ENCODE measurements at regions not wholly inside any gene's neighbourhood (a gene's known extent, or its start where the extent isn't known, plus 50 kb on each side); places are given as distances from the start of the nearest gene placed in this dataset.

DNA sequence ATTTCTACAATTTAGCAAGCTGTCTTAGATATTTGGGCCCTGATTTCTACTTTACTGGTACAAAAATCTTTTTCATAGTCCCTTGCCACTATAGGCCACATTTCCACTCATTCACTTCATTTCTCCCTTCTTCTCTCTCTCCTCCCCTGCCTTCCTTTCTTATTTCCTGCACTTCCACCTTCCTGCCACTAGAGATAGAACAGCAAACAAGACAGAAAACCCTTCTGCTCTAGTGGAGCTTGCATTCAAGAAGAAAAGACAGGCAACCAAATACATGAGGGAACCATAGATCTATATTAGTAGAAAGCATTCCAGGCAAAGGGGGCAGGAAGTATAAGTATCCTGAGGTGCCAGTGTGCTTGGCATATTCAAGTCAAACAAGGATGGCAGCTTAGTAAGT is 623.5 kb downstream of the FLRT2 start (continued):
- TF ChIP-seq, protein P1, sequence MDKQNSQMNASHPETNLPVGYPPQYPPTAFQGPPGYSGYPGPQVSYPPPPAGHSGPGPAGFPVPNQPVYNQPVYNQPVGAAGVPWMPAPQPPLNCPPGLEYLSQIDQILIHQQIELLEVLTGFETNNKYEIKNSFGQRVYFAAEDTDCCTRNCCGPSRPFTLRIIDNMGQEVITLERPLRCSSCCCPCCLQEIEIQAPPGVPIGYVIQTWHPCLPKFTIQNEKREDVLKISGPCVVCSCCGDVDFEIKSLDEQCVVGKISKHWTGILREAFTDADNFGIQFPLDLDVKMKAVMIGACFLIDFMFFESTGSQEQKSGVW (CRISPR knock-in tag; IDR thresholded peaks at IDR 0.05; ENCODE audit: borderline replicate concordance) = no peak

DNA sequence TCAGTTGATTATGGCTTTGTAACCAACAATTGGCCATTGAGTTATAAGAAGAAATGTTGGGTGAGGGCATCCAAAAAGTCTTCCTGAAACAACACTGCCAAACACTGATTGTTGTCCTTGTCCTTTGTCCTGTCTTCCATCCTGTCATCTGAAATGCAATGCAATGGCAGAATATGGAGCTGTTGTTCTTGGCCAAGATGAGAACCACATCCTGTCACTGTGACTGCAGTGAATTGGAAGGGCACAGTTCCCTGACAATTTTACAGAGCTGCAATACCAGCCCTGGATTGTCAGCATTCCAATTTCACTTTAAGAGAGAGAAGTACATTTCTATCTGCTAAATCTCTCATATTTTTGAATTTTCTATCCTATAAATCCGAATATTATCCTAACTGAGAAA is 613.3 kb downstream of the FLRT2 start:
- ATAC-seq (no peak), FAIRE-seq (no peak), DNase-seq (ENCODE audit: low spot score) (no peak)
- Histone ChIP-seq H3K4me3 (replicated peaks in 1 of 3; ENCODE audit: insufficient read depth in 1 of 3, low read depth in 2 of 3, low read length in 3 of 3) (no peak overlapping the region), H2AFZ (ENCODE audit: low read length) (no peak overlapping the region), H4K20me1 (ENCODE audit: insufficient read depth, low read length) (no peaks in the 10 kb centered on the region), H3K36me3 (replicated peaks in 1 of 2; ENCODE audit: control insufficient read depth in 1 of 2, insufficient read depth in 2 of 2, low read length in 2 of 2) (no peaks in the 10 kb centered on the region), H3K9ac (ENCODE audit: insufficient read depth, low read depth, low read length) (no peak overlapping the region), H3K79me2 (ENCODE audit: insufficient read depth, low read length) (no peaks in the 10 kb centered on the region), H3K4me1 (ENCODE audit: insufficient read depth, low read length) (no peaks in the 10 kb centered on the region), H3K4me2 (ENCODE audit: low read depth, low read length) (no peak overlapping the region), H3K27ac (ENCODE audit: extremely low read length, insufficient read depth, low read length) (no peak overlapping the region), H3K27me3 (ENCODE audit: control insufficient read depth in 1 of 2, insufficient read depth in 2 of 2, low read length in 2 of 2) (no peaks in the 10 kb centered on the region), H3K9me3 (ENCODE audit: low read length) (peaks cover 75% of the 10 kb centered on the region)
- intact Hi-C loops (cut with micrococcal nuclease; ENCODE audit: unreplicated experiment) (no loop called here), in situ Hi-C loops (cut with HindIII; ENCODE audit: extremely low pct_ligation_motif_present, low pct_unique_long_range_greater_than_20kb) (no loop called here)
- 0% methylated on average over 1 of the region's 1 CpG for WGBS (ENCODE audit: low lambda C conversion rate)
- ChIA-PET POLR2A (no interaction called here), CTCF (ENCODE audit: low intra/inter-chr PET ratio, low total read pairs) (no interaction called here)
- no TSS peak for BruUV-seq (replicated peaks)
- TF ChIP-seq SOX6 (IDR thresholded peaks at IDR 0.05) (no peak), SOX6 (CRISPR knock-in tag; IDR thresholded peaks at IDR 0.05) (no peak), ZNF225 (CRISPR knock-in tag; IDR thresholded peaks at IDR 0.05) (no peak), ZNF432 (CRISPR knock-in tag; IDR thresholded peaks at IDR 0.05; ENCODE audit: borderline replicate concordance) (no peak), NR2F1 (CRISPR knock-in tag; IDR thresholded peaks at IDR 0.05) (no peak), SRF (IDR thresholded peaks at IDR 0.05; ENCODE audit: low read depth, low read length) (no peak), TGIF2 (CRISPR knock-in tag; IDR thresholded peaks at IDR 0.05) (no peak), ZNF3 (CRISPR knock-in tag; IDR thresholded peaks at IDR 0.05) (no peak), KDM5B (CRISPR knock-in tag; IDR thresholded peaks at IDR 0.05; ENCODE audit: borderline replicate concordance) (no peak), TBL1XR1 (IDR thresholded peaks at IDR 0.05; ENCODE audit: borderline replicate concordance, low read length, partially characterized antibody) (no peak)
- TF ChIP-seq, protein P2, sequence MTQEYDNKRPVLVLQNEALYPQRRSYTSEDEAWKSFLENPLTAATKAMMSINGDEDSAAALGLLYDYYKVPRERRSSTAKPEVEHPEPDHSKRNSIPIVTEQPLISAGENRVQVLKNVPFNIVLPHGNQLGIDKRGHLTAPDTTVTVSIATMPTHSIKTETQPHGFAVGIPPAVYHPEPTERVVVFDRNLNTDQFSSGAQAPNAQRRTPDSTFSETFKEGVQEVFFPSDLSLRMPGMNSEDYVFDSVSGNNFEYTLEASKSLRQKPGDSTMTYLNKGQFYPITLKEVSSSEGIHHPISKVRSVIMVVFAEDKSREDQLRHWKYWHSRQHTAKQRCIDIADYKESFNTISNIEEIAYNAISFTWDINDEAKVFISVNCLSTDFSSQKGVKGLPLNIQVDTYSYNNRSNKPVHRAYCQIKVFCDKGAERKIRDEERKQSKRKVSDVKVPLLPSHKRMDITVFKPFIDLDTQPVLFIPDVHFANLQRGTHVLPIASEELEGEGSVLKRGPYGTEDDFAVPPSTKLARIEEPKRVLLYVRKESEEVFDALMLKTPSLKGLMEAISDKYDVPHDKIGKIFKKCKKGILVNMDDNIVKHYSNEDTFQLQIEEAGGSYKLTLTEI (CRISPR knock-in tag; conservative IDR thresholded peaks at IDR 0.05) = no peak
- TF ChIP-seq, protein P3, sequence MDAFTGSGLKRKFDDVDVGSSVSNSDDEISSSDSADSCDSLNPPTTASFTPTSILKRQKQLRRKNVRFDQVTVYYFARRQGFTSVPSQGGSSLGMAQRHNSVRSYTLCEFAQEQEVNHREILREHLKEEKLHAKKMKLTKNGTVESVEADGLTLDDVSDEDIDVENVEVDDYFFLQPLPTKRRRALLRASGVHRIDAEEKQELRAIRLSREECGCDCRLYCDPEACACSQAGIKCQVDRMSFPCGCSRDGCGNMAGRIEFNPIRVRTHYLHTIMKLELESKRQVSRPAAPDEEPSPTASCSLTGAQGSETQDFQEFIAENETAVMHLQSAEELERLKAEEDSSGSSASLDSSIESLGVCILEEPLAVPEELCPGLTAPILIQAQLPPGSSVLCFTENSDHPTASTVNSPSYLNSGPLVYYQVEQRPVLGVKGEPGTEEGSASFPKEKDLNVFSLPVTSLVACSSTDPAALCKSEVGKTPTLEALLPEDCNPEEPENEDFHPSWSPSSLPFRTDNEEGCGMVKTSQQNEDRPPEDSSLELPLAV (CRISPR knock-in tag; conservative IDR thresholded peaks at IDR 0.05; ENCODE audit: low read depth) = no peak
- TF ChIP-seq, protein P4, sequence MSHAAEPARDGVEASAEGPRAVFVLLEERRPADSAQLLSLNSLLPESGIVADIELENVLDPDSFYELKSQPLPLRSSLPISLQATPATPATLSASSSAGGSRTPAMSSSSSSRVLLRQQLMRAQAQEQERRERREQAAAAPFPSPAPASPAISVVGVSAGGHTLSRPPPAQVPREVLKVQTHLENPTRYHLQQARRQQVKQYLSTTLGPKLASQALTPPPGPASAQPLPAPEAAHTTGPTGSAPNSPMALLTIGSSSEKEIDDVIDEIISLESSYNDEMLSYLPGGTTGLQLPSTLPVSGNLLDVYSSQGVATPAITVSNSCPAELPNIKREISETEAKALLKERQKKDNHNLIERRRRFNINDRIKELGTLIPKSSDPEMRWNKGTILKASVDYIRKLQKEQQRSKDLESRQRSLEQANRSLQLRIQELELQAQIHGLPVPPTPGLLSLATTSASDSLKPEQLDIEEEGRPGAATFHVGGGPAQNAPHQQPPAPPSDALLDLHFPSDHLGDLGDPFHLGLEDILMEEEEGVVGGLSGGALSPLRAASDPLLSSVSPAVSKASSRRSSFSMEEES (CRISPR knock-in tag; IDR thresholded peaks at IDR 0.05) = no peak
- TF ChIP-seq, protein P5, sequence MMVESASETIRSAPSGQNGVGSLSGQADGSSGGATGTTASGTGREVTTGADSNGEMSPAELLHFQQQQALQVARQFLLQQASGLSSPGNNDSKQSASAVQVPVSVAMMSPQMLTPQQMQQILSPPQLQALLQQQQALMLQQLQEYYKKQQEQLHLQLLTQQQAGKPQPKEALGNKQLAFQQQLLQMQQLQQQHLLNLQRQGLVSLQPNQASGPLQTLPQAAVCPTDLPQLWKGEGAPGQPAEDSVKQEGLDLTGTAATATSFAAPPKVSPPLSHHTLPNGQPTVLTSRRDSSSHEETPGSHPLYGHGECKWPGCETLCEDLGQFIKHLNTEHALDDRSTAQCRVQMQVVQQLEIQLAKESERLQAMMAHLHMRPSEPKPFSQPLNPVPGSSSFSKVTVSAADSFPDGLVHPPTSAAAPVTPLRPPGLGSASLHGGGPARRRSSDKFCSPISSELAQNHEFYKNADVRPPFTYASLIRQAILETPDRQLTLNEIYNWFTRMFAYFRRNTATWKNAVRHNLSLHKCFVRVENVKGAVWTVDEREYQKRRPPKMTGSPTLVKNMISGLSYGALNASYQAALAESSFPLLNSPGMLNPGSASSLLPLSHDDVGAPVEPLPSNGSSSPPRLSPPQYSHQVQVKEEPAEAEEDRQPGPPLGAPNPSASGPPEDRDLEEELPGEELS (CRISPR knock-in tag; IDR thresholded peaks at IDR 0.05) = no peak
- TF ChIP-seq, protein P6, sequence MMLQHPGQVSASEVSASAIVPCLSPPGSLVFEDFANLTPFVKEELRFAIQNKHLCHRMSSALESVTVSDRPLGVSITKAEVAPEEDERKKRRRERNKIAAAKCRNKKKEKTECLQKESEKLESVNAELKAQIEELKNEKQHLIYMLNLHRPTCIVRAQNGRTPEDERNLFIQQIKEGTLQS (CRISPR knock-in tag; IDR thresholded peaks at IDR 0.05) = no peak
